ENCODE measurements at regions not wholly inside any gene's neighbourhood (a gene's known extent, or its start where the extent isn't known, plus 50 kb on each side); places are given as distances from the start of the nearest gene placed in this dataset.

GRCh38 chr5:115418788-115419187 is 122.3 kb upstream of the CCDC112 start:
- H3K9me3 Mint-ChIP-seq = no peaks in the 10 kb centered on the region
- H3K4me3 Mint-ChIP-seq = no peak overlapping the region
- H3K36me3 Mint-ChIP-seq (ENCODE audit: low read depth) = no peaks in the 10 kb centered on the region
- H3K27me3 Mint-ChIP-seq (ENCODE audit: low read depth) = no peaks in the 10 kb centered on the region
- no peak overlapping the region for H3K27ac Mint-ChIP-seq (ENCODE audit: unreplicated experiment)
- DNase-seq (ENCODE audit: low read depth, low spot score) = no peak
- TF ChIP-seq CTCF (conservative IDR thresholded peaks at IDR 0.05) = no peak
- H3K4me1 Mint-ChIP-seq = peaks cover 17% of the 10 kb centered on the region

- Mint-ChIP-seq H3K4me1 (peaks cover 19% of the 10 kb centered on the region), H3K27me3 (ENCODE audit: low read depth) (no peaks in the 10 kb centered on the region), H3K27ac (ENCODE audit: unreplicated experiment) (peak overlapping the region; percentile 37), H3K36me3 (ENCODE audit: low read depth) (no peaks in the 10 kb centered on the region), H3K4me3 (no peak overlapping the region), H3K9me3 (no peaks in the 10 kb centered on the region)
- DNase-seq (ENCODE audit: low read depth, low spot score) = no peak
- TF ChIP-seq CTCF (conservative IDR thresholded peaks at IDR 0.05) = no peak
Observed at GRCh38 chr5:115417076-115417475, 120.6 kb upstream of the CCDC112 start.

GRCh38 chr5:115415143-115415491 is 118.7 kb upstream of the CCDC112 start:
- Mint-ChIP-seq H3K27me3 (ENCODE audit: low read depth) (no peaks in the 10 kb centered on the region), H3K4me3 (no peak overlapping the region), H3K9me3 (no peaks in the 10 kb centered on the region), H3K36me3 (ENCODE audit: low read depth) (no peaks in the 10 kb centered on the region), H3K4me1 (peaks cover 19% of the 10 kb centered on the region), H3K27ac (ENCODE audit: unreplicated experiment) (no peak overlapping the region)
- no peak for TF ChIP-seq CTCF (conservative IDR thresholded peaks at IDR 0.05)
- DNase-seq (ENCODE audit: low read depth, low spot score) = no peak

- H3K9me3 Mint-ChIP-seq = no peaks in the 10 kb centered on the region
- no peak overlapping the region for H3K4me3 Mint-ChIP-seq
- TF ChIP-seq CTCF (conservative IDR thresholded peaks at IDR 0.05) = no peak
- H3K4me1 Mint-ChIP-seq = peaks cover 19% of the 10 kb centered on the region
- H3K27ac Mint-ChIP-seq (ENCODE audit: unreplicated experiment) = no peak overlapping the region
- DNase-seq (ENCODE audit: low read depth, low spot score) = no peak
- no peaks in the 10 kb centered on the region for H3K36me3 Mint-ChIP-seq (ENCODE audit: low read depth)
- no peaks in the 10 kb centered on the region for H3K27me3 Mint-ChIP-seq (ENCODE audit: low read depth)
Observed at GRCh38 chr5:115414406-115415142, 118.1 kb upstream of the CCDC112 start.

GRCh38 chr5:115413651-115414050 is 117.2 kb upstream of the CCDC112 start:
- TF ChIP-seq CTCF (conservative IDR thresholded peaks at IDR 0.05) = no peak
- H3K4me1 Mint-ChIP-seq = peaks cover 19% of the 10 kb centered on the region
- H3K36me3 Mint-ChIP-seq (ENCODE audit: low read depth) = no peaks in the 10 kb centered on the region
- no peaks in the 10 kb centered on the region for H3K9me3 Mint-ChIP-seq
- no peak overlapping the region for H3K27ac Mint-ChIP-seq (ENCODE audit: unreplicated experiment)
- H3K27me3 Mint-ChIP-seq (ENCODE audit: low read depth) = no peaks in the 10 kb centered on the region
- no peak for DNase-seq (ENCODE audit: low read depth, low spot score)
- H3K4me3 Mint-ChIP-seq = no peak overlapping the region
